UCSD-AML1 (cell line): ENCODE measurements at regions not wholly inside any gene's neighbourhood (a gene's known extent, or its start where the extent isn't known, plus 50 kb on each side); places are given as distances from the start of the nearest gene placed in this dataset.

Experiments used
- DNase-seq: peaks from one replicate; lab custom pipeline; 2025; ENCODE audit not compliant: unreplicated experiment; lab: John Stamatoyannopoulos, UW

- no peak for DNase-seq
Measured at GRCh38 chr13:56953965-56954364, 186.8 kb upstream of the PRR20A start.

GRCh38 chr13:56975647-56976046 is 165.1 kb upstream of the PRR20A start:
- DNase-seq: no peak

GRCh38 chr13:56980856-56981255 is 159.9 kb upstream of the PRR20A start:
- no peak for DNase-seq

- no peak for DNase-seq
Measured at GRCh38 chr13:56986121-56986520, 154.6 kb upstream of the PRR20A start.

- no peak for DNase-seq
Measured at GRCh38 chr13:56988543-56988942, 152.2 kb upstream of the PRR20A start.

GRCh38 chr13:57003682-57004081 is 137.0 kb upstream of the PRR20A start:
- DNase-seq: no peak

- no peak for DNase-seq
Measured at GRCh38 chr13:57017357-57017756, 123.4 kb upstream of the PRR20A start.

GRCh38 chr13:57018915-57019314 is 121.8 kb upstream of the PRR20A start:
- no peak for DNase-seq

GRCh38 chr13:57030671-57031070 is 110.0 kb upstream of the PRR20A start:
- DNase-seq: no peak

GRCh38 chr13:57036290-57036689 is 104.4 kb upstream of the PRR20A start:
- no peak for DNase-seq

- DNase-seq: no peak
Measured at GRCh38 chr13:57044910-57045309, 95.8 kb upstream of the PRR20A start.

GRCh38 chr13:57045826-57046546 is 94.7 kb upstream of the PRR20A start:
- no peak for DNase-seq

GRCh38 chr13:57056601-57057180 is 84.0 kb upstream of the PRR20A start:
- DNase-seq: no peak

- DNase-seq: no peak
Measured at GRCh38 chr13:57063007-57063406, 77.7 kb upstream of the PRR20A start.

GRCh38 chr13:57073983-57074382 is 66.7 kb upstream of the PRR20A start:
- no peak for DNase-seq

GRCh38 chr13:57075588-57075987 is 65.1 kb upstream of the PRR20A start:
- no peak for DNase-seq

- no peak for DNase-seq
Measured at GRCh38 chr13:57087006-57087405, 53.7 kb upstream of the PRR20A start.
